Caco-2 (cell line): ENCODE measurements at regions not wholly inside any gene's neighbourhood (a gene's known extent, or its start where the extent isn't known, plus 50 kb on each side); places are given as distances from the start of the nearest gene placed in this dataset.

Source experiments
- BruUV-seq: library from RNA; stranded (reverse); fragments of 400-500 nt; replicated peaks from 2 replicates; lab custom pipeline; 2021; lab: Mats Ljungman, UMichigan
- CTCF ChIA-PET: fragments of 300-600 bp; sonication (Branson Sonifier 250); formaldehyde crosslinking; loops from one replicate; lab custom pipeline; 2022; ENCODE audit warnings: antibody characterized with exemption; lab: Charles Lee
- POLR2A ChIA-PET: fragments of 300-600 bp; sonication (Branson Sonifier 250); formaldehyde crosslinking; loops from one replicate; lab custom pipeline; 2022; ENCODE audit warnings: antibody characterized with exemption; lab: Charles Lee
- DNase-seq, 2 experiments: peaks; one replicate each; pipeline versions ENCODE4 v3.0.0 to v3.0.0-alpha.2; 2020 to 2022
- H3K27me3 ChIP-seq: replicated peaks from 2 replicates; pipeline ENCODE4 v1.6.0; 2011; ENCODE audit warnings: low read length; ENCODE audit not compliant: control insufficient read depth, insufficient read depth
- H3K36me3 ChIP-seq: 2 replicates; pipeline ENCODE4 v1.5.1; 2011; ENCODE audit warnings: low read length; ENCODE audit not compliant: control insufficient read depth, insufficient read depth
- H3K4me1 ChIP-seq: fragments of 250-450 bp; sonication (Bioruptor Pico); 2 replicates; pipeline ENCODE4 v1.5.1; 2020; ENCODE audit warnings: mild to moderate bottlenecking
- H3K4me3 ChIP-seq: 2 replicates; pipeline ENCODE4 v1.5.1; 2011; ENCODE audit warnings: low read depth, mild to moderate bottlenecking, control low read depth, low read length
- H3K9me3 ChIP-seq: fragments of 250-450 bp; sonication (Bioruptor Pico); 2 replicates; pipeline ENCODE4 v1.5.1; 2020; ENCODE audit warnings: mild to moderate bottlenecking, moderate library complexity
- H3K27ac Mint-ChIP-seq: one replicate; pipeline ENCODE4 v1.8.0; 2022; ENCODE audit warnings: mixed read lengths; ENCODE audit not compliant: unreplicated experiment
- H3K27me3 Mint-ChIP-seq: one replicate; pipeline ENCODE4 v1.8.0; 2022; ENCODE audit warnings: mixed read lengths; ENCODE audit not compliant: insufficient read depth, unreplicated experiment
- H3K36me3 Mint-ChIP-seq: one replicate; pipeline ENCODE4 v1.8.0; 2022; ENCODE audit warnings: mild to moderate bottlenecking, mixed read lengths; ENCODE audit not compliant: insufficient read depth, unreplicated experiment
- H3K4me1 Mint-ChIP-seq: one replicate; pipeline ENCODE4 v1.8.0; 2022; ENCODE audit warnings: low read depth, mixed read lengths; ENCODE audit not compliant: unreplicated experiment
- H3K4me3 Mint-ChIP-seq: one replicate; pipeline ENCODE4 v1.8.0; 2022; ENCODE audit warnings: mild to moderate bottlenecking, moderate library complexity, mixed read lengths; ENCODE audit not compliant: unreplicated experiment
- H3K9me3 Mint-ChIP-seq: one replicate; pipeline ENCODE4 v1.8.0; 2022; ENCODE audit warnings: mixed read lengths; ENCODE audit not compliant: unreplicated experiment
- intact Hi-C: fragments of 100-400 bp; cut with micrococcal nuclease; formaldehyde crosslinking; loops from one replicate; pipeline ENCODE4 v1.10.0; 2022; ENCODE audit not compliant: unreplicated experiment
- TF ChIP-seq, protein P1 (sequence below), 2 experiments: fragments of 200-600 bp in 1 of 2; IDR thresholded peaks; 1 replicate in 1 of 2; 2 replicates in 1 of 2; pipeline versions ENCODE4 v1.5.1 to v1.8.0; 2011 to 2022; ENCODE audit warnings: antibody characterized with exemption in 1 of 2, control low read depth in 1 of 2, inconsistent platforms in 1 of 2, low read depth in 1 of 2, low read length in 1 of 2, mild to moderate bottlenecking in 1 of 2, moderate library complexity in 1 of 2; ENCODE audit not compliant: insufficient read depth in 1 of 2, severe bottlenecking in 1 of 2, unreplicated experiment in 1 of 2

DNA sequence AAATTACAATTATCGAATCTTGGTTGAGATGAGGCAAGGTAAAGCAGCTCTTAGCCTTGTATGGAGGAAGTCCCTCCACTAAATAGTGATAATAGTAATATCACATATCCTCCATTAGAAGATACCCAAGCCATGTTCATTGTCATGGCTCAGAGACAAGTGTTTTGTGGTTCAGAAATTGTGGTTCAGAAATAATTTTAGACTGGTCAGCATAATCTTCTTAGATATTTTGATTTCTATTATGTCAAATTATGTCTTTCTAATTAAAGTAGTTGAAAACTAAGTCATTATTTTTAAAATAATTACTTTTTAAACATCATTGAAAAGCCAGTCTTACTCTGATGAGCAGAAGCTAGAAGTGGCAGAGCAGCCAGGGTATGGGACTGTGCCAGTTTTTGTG, 507.7 kb downstream of the HTR7 start:
- Histone ChIP-seq H3K4me3 (no peak overlapping the region), H3K27me3 (no peaks in the 10 kb centered on the region), H3K9me3 (peaks cover 2% of the 10 kb centered on the region; the same call in 1 of the 2 replicates), H3K4me1 (no peaks in the 10 kb centered on the region), H3K36me3 (no peaks in the 10 kb centered on the region)
- ChIA-PET CTCF (no interaction called here), POLR2A (no interaction called here)
- H3K4me1 Mint-ChIP-seq, result no peaks in the 10 kb centered on the region
- no TSS peak for BruUV-seq
- no peak for DNase-seq
- H3K27me3 Mint-ChIP-seq, result peaks cover 14% of the 10 kb centered on the region
- no peaks in the 10 kb centered on the region for H3K9me3 Mint-ChIP-seq
- H3K36me3 Mint-ChIP-seq, result no peaks in the 10 kb centered on the region
- intact Hi-C loops, result no loop called here
- TF ChIP-seq, protein P1, sequence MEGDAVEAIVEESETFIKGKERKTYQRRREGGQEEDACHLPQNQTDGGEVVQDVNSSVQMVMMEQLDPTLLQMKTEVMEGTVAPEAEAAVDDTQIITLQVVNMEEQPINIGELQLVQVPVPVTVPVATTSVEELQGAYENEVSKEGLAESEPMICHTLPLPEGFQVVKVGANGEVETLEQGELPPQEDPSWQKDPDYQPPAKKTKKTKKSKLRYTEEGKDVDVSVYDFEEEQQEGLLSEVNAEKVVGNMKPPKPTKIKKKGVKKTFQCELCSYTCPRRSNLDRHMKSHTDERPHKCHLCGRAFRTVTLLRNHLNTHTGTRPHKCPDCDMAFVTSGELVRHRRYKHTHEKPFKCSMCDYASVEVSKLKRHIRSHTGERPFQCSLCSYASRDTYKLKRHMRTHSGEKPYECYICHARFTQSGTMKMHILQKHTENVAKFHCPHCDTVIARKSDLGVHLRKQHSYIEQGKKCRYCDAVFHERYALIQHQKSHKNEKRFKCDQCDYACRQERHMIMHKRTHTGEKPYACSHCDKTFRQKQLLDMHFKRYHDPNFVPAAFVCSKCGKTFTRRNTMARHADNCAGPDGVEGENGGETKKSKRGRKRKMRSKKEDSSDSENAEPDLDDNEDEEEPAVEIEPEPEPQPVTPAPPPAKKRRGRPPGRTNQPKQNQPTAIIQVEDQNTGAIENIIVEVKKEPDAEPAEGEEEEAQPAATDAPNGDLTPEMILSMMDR (IDR thresholded peaks at IDR 0.05; ENCODE audit: insufficient read depth in 1 of 2, low read depth in 1 of 2, low read length in 1 of 2, severe bottlenecking in 1 of 2, unreplicated experiment in 1 of 2), result no peak
- H3K4me3 Mint-ChIP-seq, result no peak overlapping the region
- no peak overlapping the region for H3K27ac Mint-ChIP-seq

- no TSS peak for BruUV-seq
Observed at GRCh38 chr10:90352288-90352687, 505.6 kb downstream of the HTR7 start.

GRCh38 chr10:90354914-90355313, 502.9 kb downstream of the HTR7 start:
- TF ChIP-seq, protein P1 (IDR thresholded peaks at IDR 0.05; ENCODE audit: insufficient read depth in 1 of 2, low read depth in 1 of 2, low read length in 1 of 2, severe bottlenecking in 1 of 2, unreplicated experiment in 1 of 2), result no peak
- H3K27ac Mint-ChIP-seq, result no peak overlapping the region
- H3K9me3 ChIP-seq, result peaks cover 2% of the 10 kb centered on the region; the same call in 1 of the 2 replicates
- no peaks in the 10 kb centered on the region for H3K36me3 ChIP-seq
- no peak for DNase-seq
- no peaks in the 10 kb centered on the region for H3K9me3 Mint-ChIP-seq
- no peaks in the 10 kb centered on the region for H3K4me1 Mint-ChIP-seq
- no peaks in the 10 kb centered on the region for H3K27me3 ChIP-seq
- CTCF ChIA-PET, result no interaction called here
- intact Hi-C loops, result no loop called here
- H3K4me3 Mint-ChIP-seq, result no peak overlapping the region
- no TSS peak for BruUV-seq
- no peaks in the 10 kb centered on the region for H3K27me3 Mint-ChIP-seq
- POLR2A ChIA-PET, result no interaction called here
- no peaks in the 10 kb centered on the region for H3K4me1 ChIP-seq
- H3K36me3 Mint-ChIP-seq, result no peaks in the 10 kb centered on the region
- no peak overlapping the region for H3K4me3 ChIP-seq

More at GRCh38 chr10:90352288-90352687, 505.6 kb downstream of the HTR7 start:
- Mint-ChIP-seq H3K4me3 (no peak overlapping the region), H3K36me3 (no peaks in the 10 kb centered on the region), H3K27ac (no peak overlapping the region), H3K4me1 (no peaks in the 10 kb centered on the region), H3K27me3 (no peaks in the 10 kb centered on the region), H3K9me3 (no peaks in the 10 kb centered on the region)
- peak in 1 of 2 experiments; percentile 2 for DNase-seq
- intact Hi-C loops, result no loop called here
- Histone ChIP-seq H3K27me3 (no peaks in the 10 kb centered on the region), H3K4me1 (no peaks in the 10 kb centered on the region), H3K36me3 (no peaks in the 10 kb centered on the region), H3K9me3 (peaks cover 2% of the 10 kb centered on the region; the same call in 1 of the 2 replicates), H3K4me3 (no peak overlapping the region)
- TF ChIP-seq, protein P1 (IDR thresholded peaks at IDR 0.05; ENCODE audit: insufficient read depth in 1 of 2, low read depth in 1 of 2, low read length in 1 of 2, severe bottlenecking in 1 of 2, unreplicated experiment in 1 of 2), result no peak
- POLR2A ChIA-PET, result no interaction called here
- CTCF ChIA-PET, result no interaction called here
